HFFc6 (cell line): ENCODE measurements at regions not wholly inside any gene's neighbourhood (a gene's known extent, or its start where the extent isn't known, plus 50 kb on each side); places are given as distances from the start of the nearest gene placed in this dataset.

Source experiments
- DNase-seq: peaks from one replicate; pipeline ENCODE4 v3.0.0-alpha.2; 2018
- H3K27ac Mint-ChIP-seq: 2 replicates; pipeline ENCODE4 v1.8.0; 2020; ENCODE audit warnings: mild to moderate bottlenecking, mixed read lengths
- H3K27me3 Mint-ChIP-seq: 2 replicates; pipeline ENCODE4 v1.8.0; 2021; ENCODE audit warnings: mild to moderate bottlenecking, moderate library complexity, mixed read lengths; ENCODE audit not compliant: insufficient read depth
- H3K36me3 Mint-ChIP-seq: 2 replicates; pipeline ENCODE4 v1.8.0; 2021; ENCODE audit warnings: low read depth, mixed read lengths
- H3K4me1 Mint-ChIP-seq: 2 replicates; pipeline ENCODE4 v1.8.0; 2020; ENCODE audit warnings: low read depth, mixed read lengths
- H3K4me3 Mint-ChIP-seq: 2 replicates; pipeline ENCODE4 v1.8.0; 2020; ENCODE audit warnings: mild to moderate bottlenecking, moderate library complexity, mixed read lengths
- H3K9me3 Mint-ChIP-seq: 2 replicates; pipeline ENCODE4 v1.8.0; 2020; ENCODE audit warnings: mild to moderate bottlenecking, mixed read lengths
- CTCF ChIP-seq: fragments of 200-600 bp; sonication (generic); IDR thresholded peaks from 2 replicates; pipeline ENCODE4 v1.5.0; 2021; ENCODE audit warnings: antibody characterized with exemption, mild to moderate bottlenecking

- Mint-ChIP-seq H3K4me1 (no peaks in the 10 kb centered on the region), H3K27me3 (no peaks in the 10 kb centered on the region; the same call in 1 of the 2 replicates), H3K4me3 (no peak overlapping the region), H3K27ac (no peak overlapping the region), H3K9me3 (peaks cover 5% of the 10 kb centered on the region; the same call in 1 of the 2 replicates), H3K36me3 (no peaks in the 10 kb centered on the region)
- no peak for TF ChIP-seq CTCF
- no peak for DNase-seq
Measured at GRCh38 chr2:175445281-175445680, 263.8 kb upstream of the ATP5MC3 start.

- no peak for TF ChIP-seq CTCF
- H3K4me1 Mint-ChIP-seq: no peaks in the 10 kb centered on the region
- H3K27ac Mint-ChIP-seq: no peak overlapping the region
- no peaks in the 10 kb centered on the region for H3K36me3 Mint-ChIP-seq
- no peaks in the 10 kb centered on the region; the same call in 1 of the 2 replicates for H3K9me3 Mint-ChIP-seq
- H3K4me3 Mint-ChIP-seq: no peak overlapping the region
- H3K27me3 Mint-ChIP-seq: no peaks in the 10 kb centered on the region; the same call in 1 of the 2 replicates
- DNase-seq: no peak
Measured at GRCh38 chr2:175442441-175442840, 260.9 kb upstream of the ATP5MC3 start.

DNA sequence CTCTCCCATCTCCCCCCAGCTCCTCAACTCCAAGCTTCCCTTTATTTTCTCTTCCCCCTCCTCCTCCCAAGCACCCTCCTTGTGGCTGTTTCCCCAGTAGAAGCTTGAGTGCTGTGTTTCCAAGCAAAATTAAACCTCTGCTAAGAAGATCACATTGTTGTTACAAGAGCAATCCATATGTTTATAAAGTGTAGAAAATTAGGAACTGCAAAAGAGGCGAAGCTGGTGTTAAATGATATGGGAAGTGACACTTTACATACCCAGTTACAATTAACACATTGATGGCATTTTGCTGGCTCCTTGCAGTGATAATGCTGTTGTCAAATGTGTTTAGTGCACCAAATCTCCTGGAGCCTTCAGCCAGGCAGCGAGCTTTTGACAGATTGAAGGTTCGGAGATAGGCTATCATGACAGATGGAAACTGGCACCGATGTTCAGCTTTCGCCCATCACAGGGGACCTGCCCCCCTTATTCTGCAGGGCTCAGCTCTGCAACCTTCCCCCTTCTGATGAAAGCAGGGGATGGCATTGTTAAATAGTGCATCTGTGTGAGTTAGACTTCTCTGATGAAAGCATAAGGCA, 259.8 kb upstream of the ATP5MC3 start:
- no peaks in the 10 kb centered on the region; the same call in 1 of the 2 replicates for H3K27me3 Mint-ChIP-seq
- no peaks in the 10 kb centered on the region for H3K4me1 Mint-ChIP-seq
- H3K4me3 Mint-ChIP-seq: no peak overlapping the region
- H3K27ac Mint-ChIP-seq: no peak overlapping the region
- DNase-seq: no peak
- H3K9me3 Mint-ChIP-seq: no peaks in the 10 kb centered on the region; the same call in 1 of the 2 replicates
- TF ChIP-seq CTCF: no peak
- no peaks in the 10 kb centered on the region for H3K36me3 Mint-ChIP-seq

DNA sequence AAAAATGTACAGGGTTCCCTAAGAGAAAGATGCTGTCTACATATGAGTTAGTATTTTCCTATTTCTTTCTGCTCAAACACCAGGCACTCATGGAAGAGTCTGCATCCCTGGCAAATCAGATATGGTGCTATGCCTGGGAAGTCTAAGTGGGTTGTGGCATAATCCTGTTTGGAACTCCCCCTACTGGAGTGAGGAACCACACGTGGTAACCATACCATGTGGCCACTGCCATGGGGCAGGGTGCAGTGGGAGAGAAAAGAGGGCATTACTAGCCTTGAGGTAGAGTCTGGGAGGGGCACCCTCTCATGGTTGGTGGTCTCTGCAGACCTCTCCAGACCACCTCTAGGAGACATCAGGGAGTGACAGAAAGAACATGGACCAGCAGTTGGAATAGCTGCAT, 257.9 kb upstream of the ATP5MC3 start:
- H3K27ac Mint-ChIP-seq: no peak overlapping the region
- DNase-seq: no peak
- H3K27me3 Mint-ChIP-seq: no peaks in the 10 kb centered on the region
- no peaks in the 10 kb centered on the region for H3K36me3 Mint-ChIP-seq
- TF ChIP-seq CTCF: no peak
- H3K4me1 Mint-ChIP-seq: no peaks in the 10 kb centered on the region
- no peak overlapping the region for H3K4me3 Mint-ChIP-seq
- no peaks in the 10 kb centered on the region; the same call in 1 of the 2 replicates for H3K9me3 Mint-ChIP-seq

GRCh38 chr2:175437167-175437566, 255.7 kb upstream of the ATP5MC3 start:
- Mint-ChIP-seq H3K4me1 (no peaks in the 10 kb centered on the region), H3K27me3 (no peaks in the 10 kb centered on the region), H3K27ac (no peak overlapping the region), H3K9me3 (no peaks in the 10 kb centered on the region; the same call in 1 of the 2 replicates), H3K4me3 (no peak overlapping the region), H3K36me3 (no peaks in the 10 kb centered on the region)
- no peak for DNase-seq
- no peak for TF ChIP-seq CTCF
